RWPE1 (cell line): ENCODE measurements at regions not wholly inside any gene's neighbourhood (a gene's known extent, or its start where the extent isn't known, plus 50 kb on each side); places are given as distances from the start of the nearest gene placed in this dataset.

Experiments
- CTCF ChIA-PET: fragments of 350-600 bp; sonication (Branson Sonifier 250); formaldehyde crosslinking; extraction: SDS; loops from one replicate; lab custom pipeline; 2021; lab: Yijun Ruan, JAX
- POLR2A ChIA-PET: fragments of 400-600 bp; formaldehyde crosslinking; extraction: SDS; loops from one replicate; lab custom pipeline; 2020; ENCODE audit warnings: antibody characterized with exemption; ENCODE audit not compliant: low non-redundant PET; lab: Yijun Ruan, JAX
- DNase-seq: peaks from one replicate; pipeline ENCODE4 v3.0.0; 2012; ENCODE audit warnings: low spot score
- H3K27ac ChIP-seq: fragments of 450-650 bp; 2 replicates; pipeline ENCODE4 v1.5.1; 2017
- TF ChIP-seq, protein P1 (sequence below): fragments of 450-650 bp; conservative IDR thresholded peaks from 2 replicates; pipeline ENCODE4 v1.5.1; 2017; ENCODE audit warnings: low read depth, mild to moderate bottlenecking

GRCh38 chr7:17239046-17239445, 59.4 kb upstream of the AHR start:
- POLR2A ChIA-PET, result interaction anchor here (0.6 kb wide), 1 partner anchor 113 kb away, joined by 3 read pairs; no protein-coding TSS in a partner anchor
- CTCF ChIA-PET, result no interaction called here
- no peak for DNase-seq
- no peak overlapping the region for H3K27ac ChIP-seq
- TF ChIP-seq, protein P1, sequence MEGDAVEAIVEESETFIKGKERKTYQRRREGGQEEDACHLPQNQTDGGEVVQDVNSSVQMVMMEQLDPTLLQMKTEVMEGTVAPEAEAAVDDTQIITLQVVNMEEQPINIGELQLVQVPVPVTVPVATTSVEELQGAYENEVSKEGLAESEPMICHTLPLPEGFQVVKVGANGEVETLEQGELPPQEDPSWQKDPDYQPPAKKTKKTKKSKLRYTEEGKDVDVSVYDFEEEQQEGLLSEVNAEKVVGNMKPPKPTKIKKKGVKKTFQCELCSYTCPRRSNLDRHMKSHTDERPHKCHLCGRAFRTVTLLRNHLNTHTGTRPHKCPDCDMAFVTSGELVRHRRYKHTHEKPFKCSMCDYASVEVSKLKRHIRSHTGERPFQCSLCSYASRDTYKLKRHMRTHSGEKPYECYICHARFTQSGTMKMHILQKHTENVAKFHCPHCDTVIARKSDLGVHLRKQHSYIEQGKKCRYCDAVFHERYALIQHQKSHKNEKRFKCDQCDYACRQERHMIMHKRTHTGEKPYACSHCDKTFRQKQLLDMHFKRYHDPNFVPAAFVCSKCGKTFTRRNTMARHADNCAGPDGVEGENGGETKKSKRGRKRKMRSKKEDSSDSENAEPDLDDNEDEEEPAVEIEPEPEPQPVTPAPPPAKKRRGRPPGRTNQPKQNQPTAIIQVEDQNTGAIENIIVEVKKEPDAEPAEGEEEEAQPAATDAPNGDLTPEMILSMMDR, result no peak

DNA sequence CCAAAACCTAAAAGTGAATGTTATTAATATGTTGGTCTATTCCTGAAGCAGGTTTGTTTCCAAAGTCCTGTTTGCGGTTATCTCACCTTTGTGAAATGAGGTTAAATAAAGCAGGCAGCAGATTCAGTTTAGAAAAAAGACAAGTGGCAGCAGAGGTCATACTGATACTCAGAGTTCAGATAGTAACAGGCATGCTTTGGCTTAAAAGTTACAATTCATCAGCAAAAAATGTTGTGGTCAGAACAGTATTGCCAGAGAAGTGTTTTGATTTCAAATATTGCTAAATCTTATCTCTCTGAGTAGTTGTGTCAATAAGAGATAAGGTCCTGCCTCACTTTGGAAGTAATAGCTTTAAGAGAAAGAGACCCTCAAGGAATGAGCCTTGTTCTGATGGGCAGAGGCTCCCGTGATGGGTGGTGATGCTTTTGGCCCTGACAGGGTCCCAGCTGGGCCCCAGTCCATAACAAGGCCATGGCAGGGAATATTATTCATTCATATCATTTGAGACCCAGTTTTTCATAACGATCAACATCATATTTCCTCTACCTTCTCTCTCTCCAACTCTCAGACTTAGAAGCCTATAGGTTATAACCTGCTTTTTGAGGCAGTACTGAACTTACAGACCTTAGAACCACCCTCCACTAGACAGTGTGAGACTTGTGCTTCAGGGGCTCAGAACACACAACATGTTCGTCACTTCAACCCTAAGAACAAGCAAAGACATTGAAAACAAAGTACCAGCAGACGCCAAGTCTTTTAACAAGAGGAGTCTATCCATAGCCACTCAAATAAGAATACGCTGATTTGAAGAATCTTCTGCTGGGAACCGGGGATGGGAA, 58.5 kb upstream of the AHR start:
- DNase-seq, result peak; percentile 27
- no peak overlapping the region for H3K27ac ChIP-seq
- ChIA-PET CTCF (no interaction called here), POLR2A (interaction anchor here (0.6 kb wide), 1 partner anchor 114 kb away, joined by 3 read pairs; no protein-coding TSS in a partner anchor)
- TF ChIP-seq, protein P1, result no peak

DNA sequence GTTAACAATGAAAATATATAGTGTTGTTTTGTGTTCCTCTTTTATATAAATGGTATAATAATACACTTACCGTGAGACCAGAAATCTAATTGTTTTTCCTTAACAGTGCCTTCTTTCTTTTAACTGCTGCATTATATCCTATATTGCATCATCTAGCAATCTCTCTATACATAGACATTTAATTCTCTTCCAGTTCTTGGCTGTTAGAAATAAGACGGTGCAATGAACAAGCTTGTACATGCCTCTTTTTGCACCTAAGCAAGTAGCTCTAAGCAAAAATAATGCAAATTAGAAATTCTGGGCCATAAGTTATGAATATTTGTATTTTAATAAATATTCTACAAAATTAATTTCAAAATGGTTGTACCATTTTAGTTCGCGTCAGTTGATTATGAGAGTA, 55.9 kb upstream of the AHR start:
- ChIA-PET POLR2A (no interaction called here), CTCF (interaction anchor here (0.6 kb wide), 1 partner anchor 74 kb away, joined by 5 read pairs; no protein-coding TSS in a partner anchor)
- TF ChIP-seq, protein P1, result no peak
- H3K27ac ChIP-seq, result no peak overlapping the region
- no peak for DNase-seq

- H3K27ac ChIP-seq, result no peak overlapping the region
- TF ChIP-seq, protein P1, result no peak
- POLR2A ChIA-PET, result no interaction called here
- DNase-seq, result no peak
- CTCF ChIA-PET, result no interaction called here
Measured at GRCh38 chr7:17244786-17245185, 53.7 kb upstream of the AHR start.

DNA sequence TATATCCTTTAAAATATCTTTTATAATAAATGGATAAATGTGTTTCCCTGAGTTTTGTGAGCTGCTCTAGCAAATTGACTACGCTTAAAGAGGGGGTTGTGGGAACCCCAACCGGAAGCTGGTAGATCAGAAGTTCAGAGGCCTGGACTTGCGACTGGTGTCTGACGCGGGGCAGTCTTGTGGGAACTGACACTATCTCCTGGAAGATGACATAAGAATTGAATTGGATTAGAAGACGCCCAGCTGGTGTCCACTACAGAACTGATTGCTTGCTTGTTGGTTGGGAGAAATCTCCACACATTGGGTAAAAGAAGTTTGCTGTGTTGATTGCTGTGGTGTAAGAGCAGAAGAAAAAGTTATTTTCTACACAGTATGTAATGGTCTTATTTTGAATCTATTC, 51.1 kb upstream of the AHR start:
- TF ChIP-seq, protein P1, result no peak
- POLR2A ChIA-PET, result no interaction called here
- no peak for DNase-seq
- H3K27ac ChIP-seq, result no peak overlapping the region
- CTCF ChIA-PET, result no interaction called here

DNA sequence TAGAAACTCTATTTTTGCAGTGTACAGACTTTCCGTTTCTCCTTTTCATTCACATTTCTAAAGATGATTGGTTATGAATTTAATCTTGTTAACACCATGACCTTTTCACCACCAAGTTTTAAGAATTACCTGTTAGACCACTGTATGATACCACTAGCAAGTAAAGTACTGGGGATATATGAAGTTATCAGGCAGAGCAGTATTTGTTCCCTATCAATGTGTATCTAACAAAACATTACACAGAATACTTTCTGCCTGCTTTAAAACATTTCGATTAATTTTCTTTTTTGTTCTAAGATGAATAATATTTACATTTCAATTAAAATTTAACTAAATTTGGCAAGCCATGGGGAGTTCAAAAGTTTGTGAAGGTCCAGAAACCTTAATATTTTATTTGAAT, 49.9 kb upstream of the AHR start:
- TF ChIP-seq, protein P1, result no peak
- ChIA-PET CTCF (no interaction called here), POLR2A (no interaction called here)
- H3K27ac ChIP-seq, result no peak overlapping the region
- DNase-seq, result no peak
